ENCODE measurements at regions not wholly inside any gene's neighbourhood (a gene's known extent, or its start where the extent isn't known, plus 50 kb on each side); places are given as distances from the start of the nearest gene placed in this dataset.

GRCh38 chr22:27666272-27666997 is 135.1 kb downstream of the MN1 start:
- H4K20me1 ChIP-seq (ENCODE audit: control insufficient read depth, extremely low read depth, insufficient read depth, low read length): no peaks in the 10 kb centered on the region
- FAIRE-seq (no peak), DNase-seq (ENCODE audit: low read depth, low spot score) (no peak)
- no peaks in the 10 kb centered on the region for H3K9me1 ChIP-seq (ENCODE audit: control insufficient read depth, extremely low read depth, insufficient read depth, low read length)
- H3K27ac ChIP-seq (ENCODE audit: control insufficient read depth, insufficient read depth, low read length): no peak overlapping the region
- H3K27me3 ChIP-seq (ENCODE audit: control insufficient read depth, extremely low read depth, insufficient read depth, low read length): no peaks in the 10 kb centered on the region
- no peaks in the 10 kb centered on the region for H3K36me3 ChIP-seq (ENCODE audit: control insufficient read depth in 2 of 2, extremely low read depth in 1 of 2, insufficient read depth in 2 of 2, low read length in 2 of 2)
- H3K4me2 ChIP-seq (ENCODE audit: control insufficient read depth, extremely low read depth, insufficient read depth, low read depth, low read length): no peak overlapping the region
- no peak overlapping the region for H2AFZ ChIP-seq (ENCODE audit: control insufficient read depth, low read length)
- H3K79me2 ChIP-seq (ENCODE audit: control insufficient read depth, insufficient read depth, low read length): no peaks in the 10 kb centered on the region
- peaks cover 4% of the 10 kb centered on the region for H3K9me3 ChIP-seq (ENCODE audit: control insufficient read depth, low read depth, low read length)
- peaks cover 17% of the 10 kb centered on the region for H3K4me1 ChIP-seq (ENCODE audit: control insufficient read depth, extremely low read depth, insufficient read depth, low read length)
- no peak overlapping the region for H3K9ac ChIP-seq (ENCODE audit: control insufficient read depth, extremely low read depth, insufficient read depth, low read length)
- H3K4me3 ChIP-seq (ENCODE audit: control insufficient read depth in 2 of 3, extremely low read depth in 1 of 3, insufficient read depth in 2 of 3, low read depth in 1 of 3, low read length in 3 of 3): no peak overlapping the region
- dilution Hi-C loops (cut with MboI; ENCODE audit: extremely low pct_ligation_motif_present, low sequenced_read_pairs): no loop called here
- TF ChIP-seq EZH2 (IDR thresholded peaks at IDR 0.05; ENCODE audit: low read length): no peak
- TF ChIP-seq, protein P1, sequence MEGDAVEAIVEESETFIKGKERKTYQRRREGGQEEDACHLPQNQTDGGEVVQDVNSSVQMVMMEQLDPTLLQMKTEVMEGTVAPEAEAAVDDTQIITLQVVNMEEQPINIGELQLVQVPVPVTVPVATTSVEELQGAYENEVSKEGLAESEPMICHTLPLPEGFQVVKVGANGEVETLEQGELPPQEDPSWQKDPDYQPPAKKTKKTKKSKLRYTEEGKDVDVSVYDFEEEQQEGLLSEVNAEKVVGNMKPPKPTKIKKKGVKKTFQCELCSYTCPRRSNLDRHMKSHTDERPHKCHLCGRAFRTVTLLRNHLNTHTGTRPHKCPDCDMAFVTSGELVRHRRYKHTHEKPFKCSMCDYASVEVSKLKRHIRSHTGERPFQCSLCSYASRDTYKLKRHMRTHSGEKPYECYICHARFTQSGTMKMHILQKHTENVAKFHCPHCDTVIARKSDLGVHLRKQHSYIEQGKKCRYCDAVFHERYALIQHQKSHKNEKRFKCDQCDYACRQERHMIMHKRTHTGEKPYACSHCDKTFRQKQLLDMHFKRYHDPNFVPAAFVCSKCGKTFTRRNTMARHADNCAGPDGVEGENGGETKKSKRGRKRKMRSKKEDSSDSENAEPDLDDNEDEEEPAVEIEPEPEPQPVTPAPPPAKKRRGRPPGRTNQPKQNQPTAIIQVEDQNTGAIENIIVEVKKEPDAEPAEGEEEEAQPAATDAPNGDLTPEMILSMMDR (optimal IDR thresholded peaks at IDR 0.05 in 1 of 3, IDR thresholded peaks at IDR 0.05 in 1 of 3, conservative IDR thresholded peaks at IDR 0.05 in 1 of 3; ENCODE audit: extremely low read depth in 1 of 3, insufficient read depth in 2 of 3, low read length in 3 of 3): no peak

- no peaks in the 10 kb centered on the region for H3K27me3 ChIP-seq (ENCODE audit: control insufficient read depth, extremely low read depth, insufficient read depth, low read length)
- no peaks in the 10 kb centered on the region for H4K20me1 ChIP-seq (ENCODE audit: control insufficient read depth, extremely low read depth, insufficient read depth, low read length)
- no peak overlapping the region for H3K9ac ChIP-seq (ENCODE audit: control insufficient read depth, extremely low read depth, insufficient read depth, low read length)
- peaks cover 17% of the 10 kb centered on the region for H3K4me1 ChIP-seq (ENCODE audit: control insufficient read depth, extremely low read depth, insufficient read depth, low read length)
- no peak overlapping the region for H2AFZ ChIP-seq (ENCODE audit: control insufficient read depth, low read length)
- no peak overlapping the region for H3K4me2 ChIP-seq (ENCODE audit: control insufficient read depth, extremely low read depth, insufficient read depth, low read depth, low read length)
- no peaks in the 10 kb centered on the region for H3K36me3 ChIP-seq (ENCODE audit: control insufficient read depth in 2 of 2, extremely low read depth in 1 of 2, insufficient read depth in 2 of 2, low read length in 2 of 2)
- FAIRE-seq (no peak), DNase-seq (ENCODE audit: low read depth, low spot score) (no peak)
- H3K79me2 ChIP-seq (ENCODE audit: control insufficient read depth, insufficient read depth, low read length): no peaks in the 10 kb centered on the region
- H3K9me1 ChIP-seq (ENCODE audit: control insufficient read depth, extremely low read depth, insufficient read depth, low read length): no peaks in the 10 kb centered on the region
- dilution Hi-C loops (cut with MboI; ENCODE audit: extremely low pct_ligation_motif_present, low sequenced_read_pairs): no loop called here
- H3K9me3 ChIP-seq (ENCODE audit: control insufficient read depth, low read depth, low read length): peaks cover 4% of the 10 kb centered on the region
- H3K27ac ChIP-seq (ENCODE audit: control insufficient read depth, insufficient read depth, low read length): no peak overlapping the region
- TF ChIP-seq EZH2 (IDR thresholded peaks at IDR 0.05; ENCODE audit: low read length): no peak
- TF ChIP-seq, protein P1 (optimal IDR thresholded peaks at IDR 0.05 in 1 of 3, IDR thresholded peaks at IDR 0.05 in 1 of 3, conservative IDR thresholded peaks at IDR 0.05 in 1 of 3; ENCODE audit: extremely low read depth in 1 of 3, insufficient read depth in 2 of 3, low read length in 3 of 3): no peak
- no peak overlapping the region for H3K4me3 ChIP-seq (ENCODE audit: control insufficient read depth in 2 of 3, extremely low read depth in 1 of 3, insufficient read depth in 2 of 3, low read depth in 1 of 3, low read length in 3 of 3)
Measured at GRCh38 chr22:27667121-27667843, 134.3 kb downstream of the MN1 start.

All from keratinocyte (primary cell).